ENCODE measurements at regions not wholly inside any gene's neighbourhood (a gene's known extent, or its start where the extent isn't known, plus 50 kb on each side); places are given as distances from the start of the nearest gene placed in this dataset.
A peak's percentile ranks its signal among the peaks of the same experiment; 100 is the strongest.

- Histone ChIP-seq H4K20me1 (ENCODE audit: insufficient read depth, low read length) (no peaks in the 10 kb centered on the region), H3K4me3 (ENCODE audit: low read depth in 1 of 2, low read length in 2 of 2) (no peak overlapping the region), H3K27me3 (ENCODE audit: insufficient read depth, low read length, poor library complexity) (no peaks in the 10 kb centered on the region), H3K9ac (ENCODE audit: low read depth, low read length) (no peak overlapping the region), H3K79me2 (ENCODE audit: insufficient read depth, low read length) (no peaks in the 10 kb centered on the region), H2AFZ (ENCODE audit: low read depth, low read length) (no peak overlapping the region), H3K27ac (ENCODE audit: low read length) (no peak overlapping the region), H3K36me3 (ENCODE audit: insufficient read depth, low read length) (no peaks in the 10 kb centered on the region), H3K4me1 (ENCODE audit: insufficient read depth, low read length) (peaks cover 2% of the 10 kb centered on the region), H3K4me2 (ENCODE audit: insufficient read depth, low read length) (no peak overlapping the region), H3K9me3 (ENCODE audit: insufficient read depth, low read length, severe bottlenecking) (no peaks in the 10 kb centered on the region)
- TF ChIP-seq CTCF (IDR thresholded peaks at IDR 0.05; ENCODE audit: borderline replicate concordance, extremely low read depth, low read length, poor library complexity, severe bottlenecking) (no peak), EZH2 (IDR thresholded peaks at IDR 0.05; ENCODE audit: borderline replicate concordance, low read depth, low read length, severe bottlenecking) (no peak)
- no peak for DNase-seq
- no peak for ATAC-seq (ENCODE audit: insufficient read depth, low read depth)
These were observed 54.7 kb upstream of the RAB6D start for GRCh38 chr2:131418625-131419024.

GRCh38 chr2:131417886-131418285, 53.9 kb upstream of the RAB6D start:
- Histone ChIP-seq H3K27me3 (ENCODE audit: insufficient read depth, low read length, poor library complexity) (no peaks in the 10 kb centered on the region), H3K36me3 (ENCODE audit: insufficient read depth, low read length) (no peaks in the 10 kb centered on the region), H3K79me2 (ENCODE audit: insufficient read depth, low read length) (no peaks in the 10 kb centered on the region), H3K27ac (ENCODE audit: low read length) (no peak overlapping the region), H4K20me1 (ENCODE audit: insufficient read depth, low read length) (no peaks in the 10 kb centered on the region), H3K4me2 (ENCODE audit: insufficient read depth, low read length) (no peak overlapping the region), H2AFZ (ENCODE audit: low read depth, low read length) (no peak overlapping the region), H3K4me1 (ENCODE audit: insufficient read depth, low read length) (peaks cover 10% of the 10 kb centered on the region), H3K9me3 (ENCODE audit: insufficient read depth, low read length, severe bottlenecking) (no peaks in the 10 kb centered on the region), H3K4me3 (ENCODE audit: low read depth in 1 of 2, low read length in 2 of 2) (no peak overlapping the region), H3K9ac (ENCODE audit: low read depth, low read length) (no peak overlapping the region)
- ATAC-seq (ENCODE audit: insufficient read depth, low read depth) (no peak), DNase-seq (no peak)
- TF ChIP-seq CTCF (IDR thresholded peaks at IDR 0.05; ENCODE audit: borderline replicate concordance, extremely low read depth, low read length, poor library complexity, severe bottlenecking): no peak
- TF ChIP-seq EZH2 (IDR thresholded peaks at IDR 0.05; ENCODE audit: borderline replicate concordance, low read depth, low read length, severe bottlenecking): no peak

GRCh38 chr2:131413785-131414184, 49.8 kb upstream of the RAB6D start:
- no peak for ATAC-seq (ENCODE audit: insufficient read depth, low read depth)
- peak overlapping the region; percentile 75 for H2AFZ ChIP-seq (ENCODE audit: low read depth, low read length)
- no peak overlapping the region for H3K4me2 ChIP-seq (ENCODE audit: insufficient read depth, low read length)

More at GRCh38 chr2:131413785-131414184, 49.8 kb upstream of the RAB6D start:
- Histone ChIP-seq H3K4me3 (ENCODE audit: low read depth in 1 of 2, low read length in 2 of 2) (no peak overlapping the region), H3K4me1 (ENCODE audit: insufficient read depth, low read length) (peaks cover 23% of the 10 kb centered on the region), H3K27ac (ENCODE audit: low read length) (peak overlapping the region; percentile 15; the same call in 1 of the 2 replicates), H3K79me2 (ENCODE audit: insufficient read depth, low read length) (no peaks in the 10 kb centered on the region), H4K20me1 (ENCODE audit: insufficient read depth, low read length) (no peaks in the 10 kb centered on the region), H3K27me3 (ENCODE audit: insufficient read depth, low read length, poor library complexity) (no peaks in the 10 kb centered on the region), H3K9ac (ENCODE audit: low read depth, low read length) (peak overlapping the region; percentile 28), H3K9me3 (ENCODE audit: insufficient read depth, low read length, severe bottlenecking) (no peaks in the 10 kb centered on the region), H3K36me3 (ENCODE audit: insufficient read depth, low read length) (peaks cover 12% of the 10 kb centered on the region; the same call in 1 of the 2 replicates)
- no peak for TF ChIP-seq EZH2 (IDR thresholded peaks at IDR 0.05; ENCODE audit: borderline replicate concordance, low read depth, low read length, severe bottlenecking)
- TF ChIP-seq CTCF (IDR thresholded peaks at IDR 0.05; ENCODE audit: borderline replicate concordance, extremely low read depth, low read length, poor library complexity, severe bottlenecking): no peak
- no peak for DNase-seq

Data from DND-41 (cell line).